ENCODE measurements at regions not wholly inside any gene's neighbourhood (a gene's known extent, or its start where the extent isn't known, plus 50 kb on each side); places are given as distances from the start of the nearest gene placed in this dataset.

DNA sequence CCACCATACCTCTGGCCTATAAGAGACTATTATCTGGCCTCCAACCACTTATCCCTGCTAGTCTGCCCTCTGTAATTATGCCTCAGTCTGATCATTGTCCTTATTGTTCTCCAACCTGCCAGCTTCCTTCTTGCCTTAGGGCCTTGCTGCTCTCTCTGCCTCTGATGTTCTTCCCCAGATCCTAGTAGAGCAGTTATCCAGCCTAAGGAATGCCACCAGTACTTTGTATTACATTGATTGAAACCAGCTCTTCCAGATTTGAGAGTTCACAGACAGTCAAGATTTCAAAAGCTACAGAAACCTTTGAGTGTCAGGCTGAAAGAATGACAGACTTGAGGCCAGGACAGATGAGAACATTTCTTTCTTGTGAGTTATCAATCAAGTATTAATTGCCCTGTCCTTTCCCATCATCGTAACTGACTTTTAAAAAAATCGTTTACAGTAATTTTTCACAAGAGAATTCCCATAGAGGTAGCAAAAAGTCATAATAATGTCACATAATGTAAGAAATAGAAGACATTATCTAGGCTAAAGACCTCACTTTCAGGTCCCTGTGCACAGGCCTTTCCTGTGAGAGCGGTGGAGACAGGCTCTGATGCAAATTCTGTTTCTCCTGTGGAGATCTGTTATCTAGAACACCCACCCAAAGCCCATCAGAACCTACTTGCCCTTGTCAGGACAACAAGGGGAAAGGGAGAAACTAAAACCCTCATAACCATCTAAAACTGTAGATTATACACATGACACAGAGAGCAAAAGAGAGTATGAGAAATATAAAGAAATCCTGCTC lies 64.1 kb upstream of the GUCY1A1 start:
- Mint-ChIP-seq H3K9me3 (no peaks in the 10 kb centered on the region), H3K27me3 (ENCODE audit: low read depth) (peaks cover 23% of the 10 kb centered on the region), H3K4me1 (ENCODE audit: low read depth) (peaks cover 10% of the 10 kb centered on the region), H3K36me3 (ENCODE audit: low read depth) (no peaks in the 10 kb centered on the region), H3K27ac (no peak overlapping the region), H3K4me3 (ENCODE audit: low read depth) (no peak overlapping the region)
- no peak for DNase-seq (ENCODE audit: low spot score)
- intact Hi-C loops (cut with micrococcal nuclease), result no loop called here

DNA sequence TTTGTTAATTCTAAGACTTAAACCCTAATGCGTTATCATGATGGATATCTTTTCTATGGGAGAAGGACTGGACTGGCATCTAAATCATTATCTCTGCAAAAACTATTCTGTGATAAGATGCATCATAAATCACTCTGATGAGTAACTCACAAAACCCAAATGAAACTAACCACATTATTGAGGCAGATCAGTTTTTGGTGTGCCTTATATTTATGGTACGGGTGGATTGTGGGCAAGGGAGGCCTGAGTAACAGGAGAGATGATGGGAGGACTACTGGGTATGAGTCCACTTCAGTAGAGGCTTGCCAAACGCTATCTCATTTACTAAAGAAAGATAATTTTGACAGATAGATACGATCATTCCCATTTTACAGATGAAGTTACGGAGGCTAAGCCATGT lies 66.4 kb upstream of the GUCY1A1 start:
- Mint-ChIP-seq H3K4me1 (ENCODE audit: low read depth) (peaks cover 10% of the 10 kb centered on the region), H3K9me3 (no peaks in the 10 kb centered on the region), H3K36me3 (ENCODE audit: low read depth) (no peaks in the 10 kb centered on the region), H3K27me3 (ENCODE audit: low read depth) (peaks cover 26% of the 10 kb centered on the region), H3K27ac (no peak overlapping the region), H3K4me3 (ENCODE audit: low read depth) (no peak overlapping the region)
- intact Hi-C loops (cut with micrococcal nuclease), result no loop called here
- no peak for DNase-seq (ENCODE audit: low spot score)

DNA sequence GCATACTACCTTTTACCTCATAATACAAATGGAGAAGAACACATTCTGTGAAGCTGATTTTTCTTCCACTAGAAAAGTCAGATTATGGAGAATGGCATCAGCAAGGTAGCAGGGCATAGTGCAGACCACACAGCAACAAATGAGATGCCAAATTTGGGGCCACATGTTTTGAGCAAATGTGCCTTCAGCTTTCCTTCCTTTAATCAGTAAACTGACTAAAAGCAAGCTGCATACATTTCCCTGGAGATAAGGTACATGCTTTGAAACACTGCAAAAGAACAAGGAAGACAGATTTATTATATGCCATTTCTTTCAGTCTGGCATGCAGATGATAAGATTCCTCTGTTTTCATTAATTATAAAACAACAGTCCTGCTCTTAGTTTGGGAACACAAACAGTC lies 67.1 kb upstream of the GUCY1A1 start:
- H3K36me3 Mint-ChIP-seq (ENCODE audit: low read depth), result no peaks in the 10 kb centered on the region
- H3K27ac Mint-ChIP-seq, result no peak overlapping the region
- intact Hi-C loops (cut with micrococcal nuclease), result no loop called here
- peaks cover 10% of the 10 kb centered on the region for H3K4me1 Mint-ChIP-seq (ENCODE audit: low read depth)
- H3K4me3 Mint-ChIP-seq (ENCODE audit: low read depth), result no peak overlapping the region
- no peak for DNase-seq (ENCODE audit: low spot score)
- H3K27me3 Mint-ChIP-seq (ENCODE audit: low read depth), result peaks cover 24% of the 10 kb centered on the region
- no peaks in the 10 kb centered on the region for H3K9me3 Mint-ChIP-seq

DNA sequence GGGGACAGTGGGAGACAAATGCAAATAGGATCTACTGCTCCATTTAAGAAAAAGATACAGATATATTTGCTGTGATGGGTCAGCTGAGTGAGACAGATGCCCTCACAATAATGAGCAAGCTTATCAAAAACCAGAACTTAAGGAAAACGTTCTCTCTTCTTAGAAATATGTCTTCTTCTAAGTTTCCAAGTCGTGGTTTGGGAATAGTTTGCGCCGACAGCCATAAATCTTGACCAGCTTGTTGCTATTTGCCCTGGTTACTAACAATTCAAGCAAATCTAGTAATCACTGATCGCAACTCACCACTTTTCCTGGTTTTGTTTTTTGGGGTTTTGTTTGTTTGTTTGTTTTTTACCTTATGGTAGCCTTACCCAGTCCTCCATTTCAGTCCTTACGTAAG lies 67.6 kb upstream of the GUCY1A1 start:
- intact Hi-C loops (cut with micrococcal nuclease), result no loop called here
- no peaks in the 10 kb centered on the region for H3K36me3 Mint-ChIP-seq (ENCODE audit: low read depth)
- H3K4me3 Mint-ChIP-seq (ENCODE audit: low read depth), result no peak overlapping the region
- peaks cover 27% of the 10 kb centered on the region for H3K27me3 Mint-ChIP-seq (ENCODE audit: low read depth)
- H3K27ac Mint-ChIP-seq, result no peak overlapping the region
- no peak for DNase-seq (ENCODE audit: low spot score)
- H3K4me1 Mint-ChIP-seq (ENCODE audit: low read depth), result peaks cover 10% of the 10 kb centered on the region
- no peaks in the 10 kb centered on the region for H3K9me3 Mint-ChIP-seq

DNA sequence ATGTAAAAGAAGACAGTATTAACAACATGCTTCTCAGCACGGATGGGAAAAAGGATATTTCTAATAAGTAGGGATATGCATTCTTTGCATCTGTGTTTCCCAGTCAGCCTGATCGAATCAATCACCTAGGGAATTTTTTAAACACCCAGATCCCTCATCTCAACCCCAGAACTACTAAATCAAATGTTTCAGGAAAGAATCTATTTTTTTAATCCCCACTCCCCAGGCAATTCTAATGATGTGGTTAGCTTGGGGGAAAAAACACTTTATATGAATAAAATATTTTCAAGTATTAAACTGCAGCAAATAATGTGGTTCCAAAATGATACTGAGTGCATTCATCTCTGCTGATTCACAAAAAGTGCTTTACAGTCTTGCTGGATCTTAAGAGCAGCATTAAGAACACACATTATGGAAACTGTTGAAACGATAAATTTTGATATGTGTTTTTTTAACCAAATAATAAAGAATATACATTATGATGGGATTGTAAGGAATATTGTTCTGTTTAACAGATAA lies 68.7 kb upstream of the GUCY1A1 start:
- Mint-ChIP-seq H3K36me3 (ENCODE audit: low read depth) (no peaks in the 10 kb centered on the region), H3K27ac (no peak overlapping the region), H3K9me3 (no peaks in the 10 kb centered on the region), H3K4me1 (ENCODE audit: low read depth) (peaks cover 6% of the 10 kb centered on the region), H3K27me3 (ENCODE audit: low read depth) (peaks cover 35% of the 10 kb centered on the region), H3K4me3 (ENCODE audit: low read depth) (no peak overlapping the region)
- no peak for DNase-seq (ENCODE audit: low spot score)
- intact Hi-C loops (cut with micrococcal nuclease), result no loop called here

- intact Hi-C loops (cut with micrococcal nuclease), result no loop called here
- H3K4me3 Mint-ChIP-seq (ENCODE audit: low read depth), result no peak overlapping the region
- no peak for DNase-seq (ENCODE audit: low spot score)
Measured at GRCh38 chr4:155597281-155597680, 69.4 kb upstream of the GUCY1A1 start.

GRCh38 chr4:155593793-155594192 lies 72.9 kb upstream of the GUCY1A1 start:
- H3K36me3 Mint-ChIP-seq (ENCODE audit: low read depth), result no peaks in the 10 kb centered on the region
- intact Hi-C loops (cut with micrococcal nuclease), result no loop called here
- H3K4me3 Mint-ChIP-seq (ENCODE audit: low read depth), result no peak overlapping the region
- peaks cover 29% of the 10 kb centered on the region for H3K27me3 Mint-ChIP-seq (ENCODE audit: low read depth)
- H3K4me1 Mint-ChIP-seq (ENCODE audit: low read depth), result no peaks in the 10 kb centered on the region
- H3K27ac Mint-ChIP-seq, result no peak overlapping the region
- no peak for DNase-seq (ENCODE audit: low spot score)
- no peaks in the 10 kb centered on the region for H3K9me3 Mint-ChIP-seq

More at GRCh38 chr4:155597281-155597680, 69.4 kb upstream of the GUCY1A1 start:
- peaks cover 37% of the 10 kb centered on the region for H3K27me3 Mint-ChIP-seq (ENCODE audit: low read depth)
- peaks cover 2% of the 10 kb centered on the region for H3K4me1 Mint-ChIP-seq (ENCODE audit: low read depth)
- no peaks in the 10 kb centered on the region for H3K36me3 Mint-ChIP-seq (ENCODE audit: low read depth)
- no peaks in the 10 kb centered on the region for H3K9me3 Mint-ChIP-seq
- no peak overlapping the region for H3K27ac Mint-ChIP-seq

- no peaks in the 10 kb centered on the region for H3K36me3 Mint-ChIP-seq (ENCODE audit: low read depth)
- H3K9me3 Mint-ChIP-seq, result no peaks in the 10 kb centered on the region
- H3K4me1 Mint-ChIP-seq (ENCODE audit: low read depth), result no peaks in the 10 kb centered on the region
Measured at GRCh38 chr4:155592938-155593297, 73.7 kb upstream of the GUCY1A1 start.

GRCh38 chr4:155592179-155592937 lies 74.3 kb upstream of the GUCY1A1 start:
- Mint-ChIP-seq H3K36me3 (ENCODE audit: low read depth) (no peaks in the 10 kb centered on the region), H3K4me1 (ENCODE audit: low read depth) (no peaks in the 10 kb centered on the region), H3K4me3 (ENCODE audit: low read depth) (no peak overlapping the region), H3K27me3 (ENCODE audit: low read depth) (peaks cover 29% of the 10 kb centered on the region), H3K27ac (no peak overlapping the region), H3K9me3 (no peaks in the 10 kb centered on the region)
- intact Hi-C loops (cut with micrococcal nuclease), result no loop called here
- DNase-seq (ENCODE audit: low spot score), result no peak

More at GRCh38 chr4:155592938-155593297, 73.7 kb upstream of the GUCY1A1 start:
- intact Hi-C loops (cut with micrococcal nuclease), result no loop called here
- H3K27ac Mint-ChIP-seq, result no peak overlapping the region
- H3K27me3 Mint-ChIP-seq (ENCODE audit: low read depth), result peaks cover 30% of the 10 kb centered on the region
- no peak overlapping the region for H3K4me3 Mint-ChIP-seq (ENCODE audit: low read depth)
- no peak for DNase-seq (ENCODE audit: low spot score)

- Mint-ChIP-seq H3K27me3 (ENCODE audit: low read depth) (peaks cover 29% of the 10 kb centered on the region), H3K27ac (no peak overlapping the region), H3K4me1 (ENCODE audit: low read depth) (no peaks in the 10 kb centered on the region), H3K9me3 (no peaks in the 10 kb centered on the region), H3K4me3 (ENCODE audit: low read depth) (no peak overlapping the region), H3K36me3 (ENCODE audit: low read depth) (no peaks in the 10 kb centered on the region)
- intact Hi-C loops (cut with micrococcal nuclease), result no loop called here
- DNase-seq (ENCODE audit: low spot score), result no peak
Measured at GRCh38 chr4:155591738-155592143, 74.9 kb upstream of the GUCY1A1 start.

GRCh38 chr4:155590796-155591585 lies 75.7 kb upstream of the GUCY1A1 start:
- no peak overlapping the region for H3K27ac Mint-ChIP-seq
- H3K9me3 Mint-ChIP-seq, result no peaks in the 10 kb centered on the region
- intact Hi-C loops (cut with micrococcal nuclease), result no loop called here
- DNase-seq (ENCODE audit: low spot score), result no peak
- H3K27me3 Mint-ChIP-seq (ENCODE audit: low read depth), result peaks cover 25% of the 10 kb centered on the region
- no peaks in the 10 kb centered on the region for H3K4me1 Mint-ChIP-seq (ENCODE audit: low read depth)
- H3K4me3 Mint-ChIP-seq (ENCODE audit: low read depth), result no peak overlapping the region
- no peaks in the 10 kb centered on the region for H3K36me3 Mint-ChIP-seq (ENCODE audit: low read depth)

DNA sequence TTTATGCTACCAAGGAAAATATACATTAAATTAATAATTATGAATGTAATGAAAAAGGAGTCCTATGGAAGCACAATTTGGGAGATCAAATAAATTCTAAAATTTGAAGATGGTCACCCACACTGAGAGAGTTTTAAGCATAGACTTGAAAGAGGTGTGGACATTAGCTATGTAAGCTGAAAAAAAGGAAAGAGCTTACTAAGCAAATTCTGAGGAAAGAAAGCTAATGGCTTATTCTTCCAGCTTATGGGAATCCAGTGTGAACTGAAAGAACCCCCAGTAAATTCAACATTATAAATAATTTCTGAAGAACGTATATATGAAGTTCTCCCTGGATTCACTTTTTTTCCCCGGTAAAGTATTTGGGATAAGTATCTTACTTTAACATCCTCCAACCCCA lies 78.2 kb upstream of the GUCY1A1 start:
- H3K27ac Mint-ChIP-seq, result no peak overlapping the region
- H3K4me1 Mint-ChIP-seq (ENCODE audit: low read depth), result peaks cover 7% of the 10 kb centered on the region
- H3K4me3 Mint-ChIP-seq (ENCODE audit: low read depth), result no peak overlapping the region
- H3K9me3 Mint-ChIP-seq, result no peaks in the 10 kb centered on the region
- H3K27me3 Mint-ChIP-seq (ENCODE audit: low read depth), result peaks cover 14% of the 10 kb centered on the region
- no peak for DNase-seq (ENCODE audit: low spot score)
- no peaks in the 10 kb centered on the region for H3K36me3 Mint-ChIP-seq (ENCODE audit: low read depth)
- intact Hi-C loops (cut with micrococcal nuclease), result no loop called here
